ENCODE measurements at regions not wholly inside any gene's neighbourhood (a gene's known extent, or its start where the extent isn't known, plus 50 kb on each side); places are given as distances from the start of the nearest gene placed in this dataset.

GRCh38 chr6:133759524-133759923 lies 129.4 kb upstream of the TCF21 start:
- TF ChIP-seq POLR2AphosphoS5 (IDR thresholded peaks at IDR 0.05; ENCODE audit: low read depth, low read length) (no peak), POLR2A (IDR thresholded peaks at IDR 0.05; ENCODE audit: low read depth, low read length) (no peak), SPI1 (IDR thresholded peaks at IDR 0.05; ENCODE audit: low read depth, low read length) (no peak), TAF1 (IDR thresholded peaks at IDR 0.05; ENCODE audit: low read depth, low read length) (no peak)

Data from GM12891 (cell line).